ENCODE measurements at regions not wholly inside any gene's neighbourhood (a gene's known extent, or its start where the extent isn't known, plus 50 kb on each side); places are given as distances from the start of the nearest gene placed in this dataset.
"Not testable (repeated sequence)": the region's sequence is repeated elsewhere in the genome, so short reads cannot be mapped to it uniquely, and the experiment has no call there.

DNA sequence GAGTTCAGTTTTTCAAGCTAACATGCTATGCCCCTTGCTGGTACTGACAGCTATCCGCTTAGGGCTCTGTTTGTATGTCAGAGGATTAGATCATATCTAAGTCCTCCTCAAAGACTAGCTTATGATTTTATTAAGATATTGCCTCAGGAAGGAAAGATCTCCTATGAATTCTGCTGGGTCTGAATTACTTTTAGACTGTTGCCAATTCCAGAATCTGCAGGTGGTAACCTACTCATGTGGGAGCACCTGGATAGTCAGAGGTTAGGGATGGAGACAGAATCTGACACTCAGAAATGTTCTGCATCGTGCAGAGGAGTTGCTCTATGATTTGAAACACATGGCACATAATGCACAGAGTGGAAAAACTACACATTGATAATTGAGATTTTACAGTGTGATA lies 843.4 kb downstream of the SLC6A15 start:
- intact Hi-C loops (cut with DNase I) = no loop called here
- DNase-seq (ENCODE audit: missing footprints) = no peak
- no peak for ATAC-seq

DNA sequence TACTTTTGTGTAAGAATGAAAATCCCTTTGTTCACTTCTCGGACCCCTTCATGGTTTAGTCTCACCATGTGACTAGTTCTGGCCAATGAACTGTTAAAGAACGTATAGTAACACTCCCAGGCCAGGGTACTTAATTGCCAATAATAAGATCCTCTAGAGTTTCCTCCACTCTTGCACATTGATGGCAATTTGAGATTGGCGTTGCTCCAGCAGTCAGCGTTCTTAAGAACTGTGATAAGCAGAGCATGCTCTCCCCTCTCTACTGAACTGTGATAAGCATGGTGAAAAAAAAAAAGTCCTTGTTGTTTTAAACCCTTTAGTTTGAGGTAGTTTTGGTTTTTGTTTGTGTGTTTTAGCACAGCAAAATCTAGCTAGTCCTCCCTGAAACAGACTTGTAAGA lies 854.5 kb downstream of the SLC6A15 start:
- DNase-seq (ENCODE audit: missing footprints) (no peak), ATAC-seq (no peak)
- intact Hi-C loops (cut with DNase I) = no loop called here

DNA sequence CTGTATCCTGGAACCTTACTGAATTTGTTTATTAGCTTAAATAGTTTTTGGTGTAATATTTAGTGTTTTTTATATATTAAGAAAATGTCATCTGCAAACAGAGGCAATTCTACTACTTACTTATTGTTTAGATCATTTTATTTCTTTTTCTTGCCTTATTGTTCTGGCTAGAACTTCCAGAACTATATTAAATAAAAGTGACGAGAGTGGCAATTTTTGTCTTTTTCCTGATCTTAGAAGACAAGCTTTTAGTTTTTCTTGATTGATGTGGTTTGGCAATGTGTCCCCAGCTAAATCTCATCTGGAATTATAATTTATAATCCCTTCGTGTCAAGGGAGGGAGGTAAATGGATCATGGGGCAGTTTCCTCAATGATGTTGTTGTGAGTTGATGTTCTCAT lies 857.8 kb downstream of the SLC6A15 start:
- ATAC-seq = no peak
- no peak for DNase-seq (ENCODE audit: missing footprints)
- intact Hi-C loops (cut with DNase I) = no loop called here

DNA sequence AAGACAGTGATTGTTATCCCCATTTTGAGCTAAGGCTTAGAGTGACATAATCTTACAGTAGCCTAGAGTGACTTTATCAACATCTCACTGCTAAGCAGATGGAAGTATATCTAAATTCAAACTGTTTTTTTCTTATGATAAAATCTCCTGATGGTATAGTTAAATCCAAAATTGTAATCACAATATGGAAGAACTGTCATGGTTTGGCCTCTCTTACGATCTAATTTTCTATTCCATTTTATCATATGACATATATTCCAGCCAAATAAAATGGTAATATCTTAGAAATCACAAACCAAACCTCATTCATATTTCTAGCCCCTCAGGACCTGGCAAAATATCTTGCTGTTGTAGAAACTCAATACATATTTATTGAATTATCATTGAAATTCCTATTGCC lies 864.7 kb downstream of the SLC6A15 start:
- DNase-seq (ENCODE audit: missing footprints) (no peak), ATAC-seq (no peak)
- intact Hi-C loops (cut with DNase I) = no loop called here

DNA sequence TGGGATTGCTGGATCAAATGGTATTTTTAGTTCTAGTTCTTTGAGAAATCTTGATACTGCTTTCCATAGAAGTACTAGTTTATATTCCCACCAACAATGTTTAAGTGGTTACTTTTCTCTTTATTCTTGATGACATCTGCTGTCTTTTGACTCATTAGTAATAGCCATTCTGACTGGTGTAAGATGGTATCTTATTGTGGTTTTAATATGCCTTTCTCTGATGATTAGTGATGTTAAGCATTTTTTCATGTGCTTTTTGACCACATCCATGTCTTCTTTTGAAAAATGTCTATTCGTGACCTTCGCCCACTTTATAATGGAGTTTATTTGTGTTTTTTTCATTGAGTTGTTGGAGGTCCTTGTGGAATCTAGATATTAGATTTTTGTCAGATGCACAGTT lies 865.7 kb downstream of the SLC6A15 start:
- no peak for DNase-seq (ENCODE audit: missing footprints)
- intact Hi-C loops (cut with DNase I) = no loop called here
- no peak for ATAC-seq

DNA sequence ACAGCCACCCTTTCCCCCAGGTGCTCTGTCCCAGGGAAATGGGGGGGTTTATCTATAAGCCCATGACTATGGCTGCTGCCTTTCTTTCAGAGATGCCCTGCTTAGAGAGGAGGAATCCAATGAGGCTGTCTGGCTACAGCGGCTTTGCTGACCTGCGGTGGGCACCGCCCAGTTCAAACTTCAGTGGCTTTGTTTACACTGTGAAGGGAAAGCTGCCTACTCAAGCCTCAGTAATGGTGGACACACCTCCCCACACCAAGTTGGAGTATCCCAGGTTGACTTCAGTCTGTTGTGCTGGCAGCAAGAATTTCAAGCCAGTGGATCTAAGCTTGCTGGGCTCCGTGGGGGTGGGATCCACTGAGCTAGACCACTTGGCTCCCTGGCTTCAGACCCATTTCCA lies 869.2 kb downstream of the SLC6A15 start:
- DNase-seq (ENCODE audit: missing footprints) (peak; percentile 26), ATAC-seq (no peak)
- intact Hi-C loops (cut with DNase I) = no loop called here

DNA sequence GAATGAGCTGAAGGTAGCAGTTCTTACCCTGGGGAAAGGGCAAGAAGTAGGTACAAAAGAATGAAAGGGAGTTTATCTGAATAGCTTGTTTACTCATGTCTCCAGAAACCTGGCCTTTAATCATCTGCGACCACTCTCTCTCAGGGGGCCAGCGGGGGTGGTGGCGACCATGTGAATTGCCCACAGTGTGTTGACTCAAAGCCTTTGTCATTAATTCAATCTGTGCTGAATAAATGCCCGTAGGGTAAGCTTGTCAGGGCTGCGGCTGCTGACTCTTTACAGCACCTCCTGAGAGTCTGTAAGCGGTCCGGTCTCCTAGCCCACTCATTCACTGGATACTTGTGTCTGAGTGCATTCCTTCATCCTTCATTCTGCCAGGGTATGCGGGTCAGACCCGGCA lies 874.4 kb downstream of the SLC6A15 start:
- ATAC-seq (no peak), DNase-seq (ENCODE audit: missing footprints) (no peak)
- intact Hi-C loops (cut with DNase I) = no loop called here

DNA sequence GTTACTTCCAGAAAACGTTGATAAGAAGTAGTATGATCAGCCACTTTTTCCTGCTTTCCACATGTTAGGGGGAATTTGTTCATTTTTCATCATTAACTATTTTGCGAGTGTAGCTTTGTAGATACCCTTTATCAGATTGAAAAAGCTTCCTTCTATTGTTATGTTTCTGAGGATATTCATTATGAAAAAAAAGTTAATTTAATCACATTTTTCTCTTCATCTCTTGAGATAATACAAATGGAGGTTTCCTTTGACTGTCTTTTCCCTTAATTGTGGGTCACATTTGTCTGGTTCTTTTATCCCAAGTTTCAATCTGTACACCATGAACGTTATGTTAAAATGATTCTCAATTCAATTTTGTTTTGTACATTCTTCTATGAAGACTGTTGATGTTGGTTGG lies 875.7 kb downstream of the SLC6A15 start:
- DNase-seq (ENCODE audit: missing footprints) (no peak), ATAC-seq (no peak)
- intact Hi-C loops (cut with DNase I) = no loop called here

DNA sequence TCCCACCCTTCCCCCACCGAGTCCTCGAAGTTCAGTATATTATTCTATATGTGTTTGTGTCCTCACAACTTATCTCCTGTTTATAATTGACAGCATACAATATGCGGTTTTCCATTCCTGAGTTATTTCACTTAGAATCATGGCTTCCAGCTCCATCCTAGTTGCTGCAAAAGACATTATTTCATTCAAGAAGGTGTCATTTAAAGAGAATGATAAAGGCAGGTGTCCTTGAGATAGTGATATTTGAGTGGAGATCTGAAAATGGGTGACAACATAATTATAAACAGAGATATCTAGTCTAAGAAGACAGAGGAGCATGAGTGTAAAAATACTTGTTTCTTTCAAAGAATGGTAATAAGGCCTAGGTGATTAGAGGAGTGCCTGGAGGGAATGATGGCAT lies 876.8 kb downstream of the SLC6A15 start:
- intact Hi-C loops (cut with DNase I) = no loop called here
- no peak for ATAC-seq
- DNase-seq (ENCODE audit: missing footprints) = no peak

DNA sequence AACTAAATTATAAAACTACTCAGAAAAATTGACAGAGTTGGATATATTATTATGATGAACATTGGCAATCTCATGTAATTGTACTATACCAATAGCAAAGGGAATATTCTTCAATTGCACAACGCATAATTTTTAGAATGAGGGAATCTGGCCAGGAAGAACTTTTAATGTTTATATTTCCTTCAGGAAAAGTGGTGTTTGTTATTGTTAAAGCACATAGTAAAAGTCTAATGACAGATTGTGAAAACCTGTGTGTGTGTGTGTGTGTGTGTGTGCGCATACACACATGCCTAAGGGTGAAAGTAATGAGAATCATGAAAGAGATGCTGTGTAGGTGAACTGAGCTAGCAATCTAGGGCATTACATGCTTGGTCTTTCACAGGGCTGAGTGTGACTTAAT lies 877.7 kb downstream of the SLC6A15 start:
- ATAC-seq (no peak), DNase-seq (ENCODE audit: missing footprints) (no peak)
- intact Hi-C loops (cut with DNase I) = no loop called here

DNA sequence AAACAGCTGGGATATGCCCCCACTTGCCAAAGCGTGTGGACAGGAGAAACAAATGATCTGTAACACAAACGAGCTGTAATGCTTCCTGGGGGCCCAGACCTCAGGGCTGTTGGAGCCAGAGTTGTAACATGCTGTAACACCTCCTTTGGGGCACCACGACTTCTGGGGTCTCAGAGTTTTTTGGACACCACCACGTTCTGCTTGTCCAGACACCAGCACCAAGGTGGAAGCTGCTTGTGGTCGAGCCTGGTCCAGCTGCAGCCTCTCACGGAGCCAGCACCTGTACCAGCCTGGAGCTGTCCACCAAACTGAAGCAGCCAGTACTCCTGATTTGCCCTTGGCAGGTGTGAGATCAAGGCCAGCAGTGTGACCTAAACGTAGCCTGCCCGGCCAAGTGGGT lies 879.4 kb downstream of the SLC6A15 start:
- ATAC-seq (no peak), DNase-seq (ENCODE audit: missing footprints) (no peak)
- intact Hi-C loops (cut with DNase I) = no loop called here

DNA sequence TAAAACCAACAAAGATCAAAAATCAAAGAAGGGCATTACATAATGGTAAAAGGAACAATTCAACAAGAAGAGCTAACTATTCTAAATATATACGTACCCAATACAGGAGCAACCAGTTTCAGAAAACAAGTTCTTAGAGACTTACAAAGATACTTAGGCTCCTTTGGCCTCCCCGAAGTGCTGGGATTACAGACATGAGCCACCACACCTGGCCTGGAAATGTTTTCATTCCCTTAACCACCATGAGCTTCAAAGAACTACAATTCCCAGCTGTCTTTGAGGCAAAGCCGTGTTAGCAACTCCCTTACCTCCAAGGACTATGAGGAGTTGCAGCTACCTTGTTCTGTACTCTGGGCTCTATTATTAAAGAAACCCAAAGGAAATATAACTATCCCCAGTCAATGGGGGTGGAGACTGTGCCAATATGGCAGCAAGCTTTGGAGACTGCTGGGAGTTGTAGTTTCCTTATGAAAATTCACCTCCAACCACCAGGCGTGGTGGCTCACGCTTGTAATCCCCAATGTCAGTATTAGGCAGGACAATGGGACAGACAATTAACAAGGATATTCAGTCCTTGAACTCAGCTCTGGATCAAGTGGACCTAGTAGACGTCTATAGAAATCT lies 893.9 kb downstream of the SLC6A15 start:
- ATAC-seq; DNase-seq (ENCODE audit: missing footprints); intact Hi-C loops (cut with DNase I): not testable (repeated sequence)

DNA sequence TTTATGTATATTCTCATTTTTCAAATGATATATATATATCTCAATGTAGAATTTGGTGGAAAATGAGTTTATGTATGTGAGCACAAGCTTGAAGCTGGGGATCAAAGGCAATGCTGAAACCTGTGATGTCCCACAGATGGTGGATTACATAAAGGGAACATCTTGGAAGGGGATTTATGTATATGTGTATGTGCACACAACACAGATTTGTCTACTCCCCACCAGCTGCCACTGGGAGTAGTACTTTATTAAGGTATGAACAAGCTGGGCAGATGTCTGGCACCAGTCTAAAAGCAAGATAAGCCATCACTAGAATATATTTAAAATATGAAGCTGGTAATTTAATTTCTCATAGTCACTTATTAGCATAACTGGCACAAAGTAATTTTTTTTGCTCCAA lies 895.6 kb downstream of the SLC6A15 start:
- intact Hi-C loops (cut with DNase I) = no loop called here
- DNase-seq (ENCODE audit: missing footprints) (no peak), ATAC-seq (no peak)

DNA sequence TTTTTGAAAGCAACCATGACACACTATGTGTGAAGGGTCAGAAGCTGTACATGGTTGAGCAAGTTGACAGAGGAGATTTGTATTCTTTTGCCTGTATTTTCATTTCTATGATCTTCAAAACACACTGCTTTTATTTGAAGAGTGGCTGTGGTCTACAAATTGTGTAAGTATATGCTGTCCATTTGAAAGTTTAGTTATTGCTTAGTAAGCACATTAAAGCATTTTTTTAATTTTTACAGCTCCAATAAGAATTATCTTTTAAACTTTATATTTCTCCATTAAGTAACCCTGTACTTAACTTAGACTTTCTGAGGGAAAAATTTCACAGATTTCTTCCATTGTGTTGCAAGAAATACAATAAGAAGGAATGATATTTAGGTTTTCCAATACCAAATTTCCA lies 915.2 kb downstream of the SLC6A15 start:
- no peak for DNase-seq (ENCODE audit: missing footprints)
- no peak for ATAC-seq
- intact Hi-C loops (cut with DNase I) = no loop called here

DNA sequence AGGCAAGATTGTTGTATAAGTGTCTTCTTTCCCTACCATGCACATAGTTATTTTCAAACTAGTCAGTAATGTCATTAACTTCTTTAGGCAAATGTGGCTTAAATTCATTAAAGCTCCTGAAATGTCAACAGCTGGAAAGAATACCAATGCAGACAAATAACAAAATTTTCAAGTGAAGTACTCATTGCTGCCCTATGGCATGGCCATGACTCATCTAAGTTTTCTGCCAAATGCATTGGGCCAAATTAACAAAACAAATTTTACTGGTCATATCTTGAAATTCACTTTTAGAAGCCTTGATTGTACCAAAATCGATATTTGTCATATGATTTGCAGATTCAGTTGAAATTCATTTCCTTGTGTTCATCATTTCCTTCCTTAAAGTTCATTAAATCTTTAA lies 915.9 kb downstream of the SLC6A15 start:
- ATAC-seq (no peak), DNase-seq (ENCODE audit: missing footprints) (no peak)
- intact Hi-C loops (cut with DNase I) = no loop called here

DNA sequence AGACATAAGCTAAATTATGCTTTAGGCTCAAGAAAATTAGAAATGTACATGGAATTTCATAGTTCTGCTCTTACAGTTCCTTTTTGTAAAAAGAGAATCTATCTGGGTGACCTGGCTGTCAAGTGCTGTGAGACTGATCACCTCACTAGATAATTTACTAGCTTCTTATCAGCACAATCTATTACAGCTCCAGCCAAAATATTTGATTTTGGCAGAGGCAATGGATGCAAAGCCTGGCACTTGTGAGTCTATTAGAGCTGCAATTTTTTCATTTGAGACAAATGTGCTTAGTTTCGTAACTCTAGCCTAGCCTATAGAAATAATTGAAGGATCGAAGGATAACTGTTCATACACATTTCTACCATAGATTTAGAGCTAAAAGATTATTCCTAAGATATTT lies 927.5 kb downstream of the SLC6A15 start:
- intact Hi-C loops (cut with DNase I) = no loop called here
- ATAC-seq (no peak), DNase-seq (ENCODE audit: missing footprints) (no peak)

DNA sequence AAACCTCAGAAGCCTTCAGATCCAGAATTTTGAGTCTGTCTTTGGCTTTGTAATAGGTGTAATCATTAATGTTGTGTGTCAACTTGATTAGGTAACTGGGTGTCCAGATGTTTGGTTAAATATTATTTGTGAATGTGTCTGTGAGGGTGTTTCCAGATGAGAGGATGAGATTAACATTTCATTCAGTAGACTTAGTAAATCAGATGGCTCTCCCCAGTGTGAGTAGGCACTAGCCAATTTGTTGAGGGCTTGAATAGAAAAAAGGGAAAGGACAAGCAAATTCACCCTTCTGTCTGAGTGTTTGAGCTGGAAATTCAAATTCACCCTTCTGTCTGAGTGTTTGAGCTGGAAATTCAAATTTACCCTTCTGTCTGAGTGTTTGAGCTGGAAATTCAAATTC lies 932.2 kb downstream of the SLC6A15 start:
- no peak for DNase-seq (ENCODE audit: missing footprints)
- ATAC-seq = no peak
- intact Hi-C loops (cut with DNase I) = no loop called here

DNA sequence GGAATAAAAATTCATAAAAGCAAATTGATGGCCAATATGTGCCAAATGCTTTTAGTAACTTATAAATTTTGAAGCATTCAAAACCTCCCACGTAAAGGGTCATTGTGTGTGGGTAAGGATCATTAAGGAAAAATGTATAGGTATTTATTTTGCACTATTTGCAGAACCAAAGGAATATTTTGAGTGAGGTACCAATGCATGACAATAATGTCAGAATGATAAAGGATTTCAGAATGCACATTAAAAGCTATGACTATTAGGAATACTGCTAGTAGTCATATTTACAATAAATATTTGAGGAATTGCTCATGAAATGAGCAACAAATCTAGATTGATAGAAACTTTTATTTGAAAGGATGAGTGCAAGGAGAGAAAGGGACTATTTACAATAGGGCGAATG lies 932.8 kb downstream of the SLC6A15 start:
- no peak for DNase-seq (ENCODE audit: missing footprints)

DNA sequence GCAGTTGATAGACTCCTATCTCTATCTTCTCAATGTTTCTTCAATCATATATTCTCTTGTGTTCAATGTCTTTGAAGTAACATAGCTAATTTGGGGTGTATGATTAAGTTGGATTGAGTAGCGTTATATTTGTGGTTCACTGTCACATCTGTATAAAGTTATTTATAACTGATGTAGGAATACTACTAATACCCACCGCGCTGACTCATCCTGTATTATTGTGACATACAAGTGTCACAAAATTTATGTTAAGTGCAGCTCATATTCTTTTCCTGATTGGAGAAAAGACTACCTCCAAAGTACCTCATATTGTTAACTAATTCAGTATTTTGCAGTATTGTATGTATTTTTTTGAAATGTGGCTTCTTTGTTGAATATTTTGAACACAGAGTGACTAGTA lies 940.8 kb downstream of the SLC6A15 start:
- DNase-seq (ENCODE audit: missing footprints) (no peak), ATAC-seq (no peak)
- intact Hi-C loops (cut with DNase I) = no loop called here

More for the DNA sequence above, 932.8 kb downstream of the SLC6A15 start:
- ATAC-seq = no peak
- intact Hi-C loops (cut with DNase I) = no loop called here

DNA sequence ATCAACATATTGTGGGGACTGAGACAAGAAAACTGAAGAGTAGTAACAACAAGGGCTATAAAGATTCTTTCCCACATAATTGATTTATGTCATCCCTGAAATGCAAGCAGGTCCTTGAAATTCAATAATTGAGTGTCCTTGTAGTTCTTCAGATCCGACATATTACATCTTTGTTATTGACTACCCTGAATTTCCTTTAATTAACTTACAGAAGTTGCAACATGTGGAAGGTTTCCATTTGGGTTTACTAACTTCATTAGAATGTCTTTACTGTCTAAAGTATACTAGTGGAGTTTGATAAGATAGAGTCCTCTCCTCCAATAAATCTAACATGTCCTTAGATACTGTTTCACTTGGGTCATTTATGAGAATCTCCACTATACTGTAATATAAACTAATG lies 951.8 kb downstream of the SLC6A15 start:
- intact Hi-C loops (cut with DNase I) = no loop called here
- DNase-seq (ENCODE audit: missing footprints) (no peak), ATAC-seq (no peak)

DNA sequence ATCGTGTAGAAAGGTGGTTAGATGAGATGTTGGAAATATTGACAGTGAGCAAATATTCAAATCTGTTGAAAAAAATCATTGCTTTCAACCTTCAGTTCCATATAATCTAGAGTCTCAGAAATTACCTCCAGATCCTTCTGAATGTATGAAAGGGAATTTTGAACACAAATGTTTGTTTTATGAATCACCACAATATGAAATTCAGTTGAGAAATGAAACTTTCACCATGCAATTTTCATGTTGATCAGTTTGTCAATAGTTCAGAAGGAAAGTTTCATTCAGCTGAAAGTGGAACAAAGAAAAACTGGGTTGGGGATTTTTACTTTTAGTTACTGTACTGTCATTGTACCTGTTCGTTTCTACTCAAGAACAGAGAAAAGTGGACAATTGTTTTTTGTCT lies 953.6 kb downstream of the SLC6A15 start:
- ATAC-seq = no peak
- intact Hi-C loops (cut with DNase I) = no loop called here
- no peak for DNase-seq (ENCODE audit: missing footprints)

All from Right ventricle myocardium inferior (tissue), 1 donor.